GM19463 (cell line): ENCODE measurements at regions not wholly inside any gene's neighbourhood (a gene's known extent, or its start where the extent isn't known, plus 50 kb on each side); places are given as distances from the start of the nearest gene placed in this dataset.
"Not testable (repeated sequence)": the region's sequence is repeated elsewhere in the genome, so short reads cannot be mapped to it uniquely, and the experiment has no call there.

Experiments used
- ATAC-seq: cut with Tn5 transposase; IDR thresholded peaks from one replicate; pipeline ENCODE4 v1.9.1; 2021; ENCODE audit warnings: mild to moderate bottlenecking, moderate library complexity; ENCODE audit not compliant: unreplicated experiment

GRCh38 chr2:13504808-13505207, 788.1 kb downstream of the TRIB2 start:
- peak; percentile 94 for ATAC-seq

GRCh38 chr2:13508671-13509070, 791.9 kb downstream of the TRIB2 start:
- no peak for ATAC-seq

GRCh38 chr2:13515254-13515653, 798.5 kb downstream of the TRIB2 start:
- ATAC-seq = no peak

GRCh38 chr2:13522096-13522495, 805.4 kb downstream of the TRIB2 start:
- ATAC-seq = no peak

GRCh38 chr2:13522917-13523821, 806.4 kb downstream of the TRIB2 start:
- ATAC-seq = peak; percentile 89

- ATAC-seq = no peak
Measured at GRCh38 chr2:13524492-13524891, 807.8 kb downstream of the TRIB2 start.

GRCh38 chr2:13531735-13532410, 815.1 kb downstream of the TRIB2 start:
- ATAC-seq = not testable (repeated sequence)

GRCh38 chr2:13532781-13533523, 816.2 kb downstream of the TRIB2 start:
- not testable (repeated sequence) for ATAC-seq

- no peak for ATAC-seq
Measured at GRCh38 chr2:13533524-13533922, 816.8 kb downstream of the TRIB2 start.

GRCh38 chr2:13536941-13537340, 820.2 kb downstream of the TRIB2 start:
- ATAC-seq = no peak

- no peak for ATAC-seq
Measured at GRCh38 chr2:13537771-13538349, 821.1 kb downstream of the TRIB2 start.

GRCh38 chr2:13539296-13539695, 822.6 kb downstream of the TRIB2 start:
- no peak for ATAC-seq

- no peak for ATAC-seq
Measured at GRCh38 chr2:13542061-13542460, 825.3 kb downstream of the TRIB2 start.

GRCh38 chr2:13542642-13543041, 825.9 kb downstream of the TRIB2 start:
- no peak for ATAC-seq

GRCh38 chr2:13543550-13543949, 826.8 kb downstream of the TRIB2 start:
- ATAC-seq = peak; percentile 64

- peak; percentile 47 for ATAC-seq
Measured at GRCh38 chr2:13545320-13545719, 828.6 kb downstream of the TRIB2 start.

- no peak for ATAC-seq
Measured at GRCh38 chr2:13546131-13546530, 829.4 kb downstream of the TRIB2 start.

- ATAC-seq = no peak
Measured at GRCh38 chr2:13550285-13551231, 833.8 kb downstream of the TRIB2 start.

GRCh38 chr2:13558368-13558767, 841.6 kb downstream of the TRIB2 start:
- peak; percentile 75 for ATAC-seq

GRCh38 chr2:13560322-13560721, 843.6 kb downstream of the TRIB2 start:
- peak; percentile 56 for ATAC-seq
